B cell (primary cell): ENCODE measurements at regions not wholly inside any gene's neighbourhood (a gene's known extent, or its start where the extent isn't known, plus 50 kb on each side); places are given as distances from the start of the nearest gene placed in this dataset.
"Not testable (repeated sequence)": the region's sequence is repeated elsewhere in the genome, so short reads cannot be mapped to it uniquely, and the experiment has no call there.

Source experiments
- EZH2 ChIP-seq: IDR thresholded peaks from 2 replicates; pipeline ENCODE4 v1.6.1; 2012; ENCODE audit warnings: borderline replicate concordance, low read depth, mild to moderate bottlenecking, moderate library complexity, low read length; ENCODE audit not compliant: insufficient read depth, poor library complexity, severe bottlenecking
- TF ChIP-seq, protein P1 (sequence below): fragments of 200-600 bp; IDR thresholded peaks from one replicate; pipeline ENCODE4 v1.8.0; 2022; ENCODE audit warnings: antibody characterized with exemption, mild to moderate bottlenecking

DNA sequence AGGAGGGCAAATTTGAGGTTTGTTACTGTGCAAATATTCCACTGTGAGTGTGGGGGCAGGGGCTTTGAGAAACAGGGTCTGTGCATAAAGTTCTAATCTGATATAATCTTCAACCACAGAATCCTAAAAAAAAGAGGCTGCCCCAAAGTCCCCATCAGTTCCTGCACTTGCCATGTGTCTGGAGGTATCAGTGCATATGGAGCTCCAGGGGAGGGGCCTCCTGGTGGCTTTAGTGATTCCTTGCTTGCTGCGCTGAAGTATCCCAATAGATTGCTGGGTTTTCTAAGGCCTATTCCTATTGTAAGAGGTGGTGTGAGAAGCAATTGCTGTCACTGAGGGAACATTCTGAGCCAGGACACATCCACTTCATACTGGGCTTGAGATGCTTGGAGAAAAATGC, 82.9 kb upstream of the GOLGA6L22 start:
- TF ChIP-seq, protein P1, sequence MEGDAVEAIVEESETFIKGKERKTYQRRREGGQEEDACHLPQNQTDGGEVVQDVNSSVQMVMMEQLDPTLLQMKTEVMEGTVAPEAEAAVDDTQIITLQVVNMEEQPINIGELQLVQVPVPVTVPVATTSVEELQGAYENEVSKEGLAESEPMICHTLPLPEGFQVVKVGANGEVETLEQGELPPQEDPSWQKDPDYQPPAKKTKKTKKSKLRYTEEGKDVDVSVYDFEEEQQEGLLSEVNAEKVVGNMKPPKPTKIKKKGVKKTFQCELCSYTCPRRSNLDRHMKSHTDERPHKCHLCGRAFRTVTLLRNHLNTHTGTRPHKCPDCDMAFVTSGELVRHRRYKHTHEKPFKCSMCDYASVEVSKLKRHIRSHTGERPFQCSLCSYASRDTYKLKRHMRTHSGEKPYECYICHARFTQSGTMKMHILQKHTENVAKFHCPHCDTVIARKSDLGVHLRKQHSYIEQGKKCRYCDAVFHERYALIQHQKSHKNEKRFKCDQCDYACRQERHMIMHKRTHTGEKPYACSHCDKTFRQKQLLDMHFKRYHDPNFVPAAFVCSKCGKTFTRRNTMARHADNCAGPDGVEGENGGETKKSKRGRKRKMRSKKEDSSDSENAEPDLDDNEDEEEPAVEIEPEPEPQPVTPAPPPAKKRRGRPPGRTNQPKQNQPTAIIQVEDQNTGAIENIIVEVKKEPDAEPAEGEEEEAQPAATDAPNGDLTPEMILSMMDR: not testable (repeated sequence)
- not testable (repeated sequence) for TF ChIP-seq EZH2
